IMR-90 (cell line): ENCODE measurements at regions not wholly inside any gene's neighbourhood (a gene's known extent, or its start where the extent isn't known, plus 50 kb on each side); places are given as distances from the start of the nearest gene placed in this dataset.

ENCODE experiments used
- ATAC-seq: fragments of 200-7000 bp; cut with Tn5 transposase; 2 replicates; pipeline ENCODE4 v1.9.1; 2020; ENCODE audit warnings: low read depth, mild to moderate bottlenecking, moderate library complexity
- BruUV-seq: library from RNA; stranded (reverse); fragments of 400-500 nt; replicated peaks from 2 replicates; lab custom pipeline; 2021; lab: Mats Ljungman, UMichigan
- CTCF ChIA-PET: fragments of 300-600 bp; formaldehyde crosslinking; extraction: SDS; loops from one replicate; lab custom pipeline; 2021; ENCODE audit warnings: antibody characterized with exemption; lab: Yijun Ruan, JAX
- POLR2A ChIA-PET: fragments of 300-600 bp; sonication (Branson Sonifier 250); formaldehyde crosslinking; loops from one replicate; lab custom pipeline; 2022; ENCODE audit warnings: antibody characterized with exemption; ENCODE audit not compliant: unreplicated experiment; lab: Charles Lee
- DNase-seq: peaks from one replicate; pipeline ENCODE4 v3.0.0; 2013
- H2AFZ ChIP-seq: replicated peaks from 2 replicates; pipeline ENCODE3; 2013; ENCODE audit warnings: low read length, mild to moderate bottlenecking; ENCODE audit not compliant: poor library complexity
- H2AK5ac ChIP-seq: 2 replicates; pipeline ENCODE4 v1.6.1; 2013; ENCODE audit warnings: low read depth, low read length, inconsistent platforms
- H2AK9ac ChIP-seq: replicated peaks from 2 replicates; pipeline ENCODE3; 2013; ENCODE audit warnings: mild to moderate bottlenecking, low read depth, low read length, moderate library complexity; ENCODE audit not compliant: poor library complexity
- H2BK120ac ChIP-seq: 2 replicates; pipeline ENCODE4 v1.6.1; 2013; ENCODE audit warnings: low read depth, low read length, inconsistent platforms
- H2BK15ac ChIP-seq: 3 replicates; pipeline ENCODE4 v1.6.1; 2013; ENCODE audit warnings: low read depth, low read length, inconsistent platforms
- H2BK20ac ChIP-seq: 2 replicates; pipeline ENCODE4 v1.6.1; 2013; ENCODE audit warnings: low read depth, mild to moderate bottlenecking, inconsistent platforms, low read length, moderate library complexity
- H2BK5ac ChIP-seq: 2 replicates; pipeline ENCODE4 v1.6.1; 2013; ENCODE audit warnings: mild to moderate bottlenecking, low read depth, low read length, inconsistent platforms; ENCODE audit not compliant: poor library complexity, severe bottlenecking
- H3K14ac ChIP-seq: replicated peaks from 2 replicates; pipeline ENCODE4 v1.6.1; 2013; ENCODE audit warnings: low read depth, low read length, inconsistent platforms
- H3K18ac ChIP-seq: 2 replicates; pipeline ENCODE4 v1.6.1; 2013; ENCODE audit warnings: low read depth, low read length, control low read depth
- H3K23ac ChIP-seq: 2 replicates; pipeline ENCODE4 v1.6.1; 2013; ENCODE audit warnings: low read depth, low read length, inconsistent platforms
- H3K27ac ChIP-seq: 2 replicates; pipeline ENCODE4 v1.5.1; 2013; ENCODE audit warnings: mild to moderate bottlenecking, control low read depth, low read length; ENCODE audit not compliant: insufficient read depth
- H3K27me3 ChIP-seq: 2 replicates; pipeline ENCODE4 v1.6.1; 2013; ENCODE audit warnings: low read length; ENCODE audit not compliant: control insufficient read depth, insufficient read depth
- H3K36me3 ChIP-seq: 2 replicates; pipeline ENCODE4 v1.6.1; 2013; ENCODE audit warnings: low read length, mixed read lengths; ENCODE audit not compliant: control insufficient read depth, insufficient read depth
- H3K4ac ChIP-seq: 2 replicates; pipeline ENCODE4 v1.6.1; 2013; ENCODE audit warnings: low read depth, low read length, inconsistent platforms
- H3K4me1 ChIP-seq: 2 replicates; pipeline ENCODE4 v1.6.1; 2013; ENCODE audit warnings: low read length, mixed read lengths; ENCODE audit not compliant: control insufficient read depth, insufficient read depth
- H3K4me2 ChIP-seq: 2 replicates; pipeline ENCODE4 v1.6.1; 2013; ENCODE audit warnings: low read depth, mild to moderate bottlenecking, control low read depth, low read length, moderate library complexity
- H3K4me3 ChIP-seq: 2 replicates; pipeline ENCODE4 v1.5.1; 2013; ENCODE audit warnings: low read depth, mild to moderate bottlenecking, control low read depth, low read length, moderate library complexity; ENCODE audit not compliant: insufficient read depth
- H3K56ac ChIP-seq: 2 replicates; pipeline ENCODE4 v1.6.1; 2013; ENCODE audit warnings: low read length, inconsistent platforms; ENCODE audit not compliant: insufficient read depth; ENCODE audit errors: extremely low read depth
- H3K79me1 ChIP-seq, 2 experiments: 2 replicates each; pipeline ENCODE4 v1.6.1; 2013; ENCODE audit warnings: low read length in 2 of 2, inconsistent platforms in 1 of 2, low read depth in 1 of 2
- H3K9ac ChIP-seq: 2 replicates; pipeline ENCODE4 v1.6.1; 2013; ENCODE audit warnings: low read depth, low read length, control low read depth
- H3K9me1 ChIP-seq: 2 replicates; pipeline ENCODE4 v1.6.1; 2013; ENCODE audit warnings: low read length, inconsistent platforms; ENCODE audit not compliant: insufficient read depth
- H3K9me3 ChIP-seq: 2 replicates; pipeline ENCODE4 v1.6.1; 2013; ENCODE audit warnings: low read length; ENCODE audit not compliant: control insufficient read depth, insufficient read depth
- H4K20me1 ChIP-seq: 2 replicates; pipeline ENCODE4 v1.6.1; 2013; ENCODE audit warnings: low read length, inconsistent platforms; ENCODE audit not compliant: insufficient read depth
- H4K5ac ChIP-seq: 2 replicates; pipeline ENCODE4 v1.6.1; 2013; ENCODE audit warnings: mild to moderate bottlenecking, low read depth, low read length, control low read depth
- H4K8ac ChIP-seq, 2 experiments: 2 replicates each; pipeline ENCODE4 v1.6.1; 2013; ENCODE audit warnings: low read depth in 2 of 2, low read length in 2 of 2, control low read depth in 1 of 2, inconsistent platforms in 1 of 2
- H4K91ac ChIP-seq: 2 replicates; pipeline ENCODE4 v1.6.1; 2013; ENCODE audit warnings: low read depth, low read length, inconsistent platforms; ENCODE audit not compliant: insufficient read depth
- BHLHE40 ChIP-seq: fragments of 150-350 bp; IDR thresholded peaks from 2 replicates; pipeline ENCODE4 v1.6.1; 2016; ENCODE audit warnings: mild to moderate bottlenecking, low read depth, low read length
- CEBPB ChIP-seq: IDR thresholded peaks from 2 replicates; pipeline ENCODE4 v1.6.1; 2012; ENCODE audit warnings: low read depth, low read length, improper control_type of control experiment
- CHD1 ChIP-seq: IDR thresholded peaks from 2 replicates; pipeline ENCODE4 v1.6.1; 2012; ENCODE audit warnings: low read depth, low read length, improper control_type of control experiment
- CTCF ChIP-seq: conservative IDR thresholded peaks from 2 replicates; pipeline ENCODE4 v1.5.1; 2012; ENCODE audit warnings: mild to moderate bottlenecking, low read depth, low read length, improper control_type of control experiment
- ELK1 ChIP-seq: fragments of 150-350 bp; IDR thresholded peaks from 2 replicates; pipeline ENCODE4 v1.6.1; 2016; ENCODE audit warnings: low read depth, mild to moderate bottlenecking, low read length, moderate library complexity, borderline replicate concordance
- FOS ChIP-seq: fragments of 150-350 bp; IDR thresholded peaks from 2 replicates; pipeline ENCODE4 v1.6.1; 2016; ENCODE audit warnings: low read depth, low read length
- MAFK ChIP-seq: IDR thresholded peaks from 2 replicates; pipeline ENCODE4 v1.6.1; 2012; ENCODE audit warnings: low read depth, low read length, improper control_type of control experiment
- MAZ ChIP-seq: IDR thresholded peaks from 2 replicates; pipeline ENCODE4 v1.6.1; 2012; ENCODE audit warnings: low read depth, mild to moderate bottlenecking, low read length, improper control_type of control experiment, moderate library complexity, borderline replicate concordance
- MXI1 ChIP-seq: IDR thresholded peaks from 2 replicates; pipeline ENCODE4 v1.6.1; 2012; ENCODE audit warnings: low read depth, mild to moderate bottlenecking, low read length, moderate library complexity, borderline replicate concordance
- NFE2L2 ChIP-seq: fragments of 150-350 bp; IDR thresholded peaks from 2 replicates; pipeline ENCODE4 v1.6.1; 2016; ENCODE audit warnings: low read depth, mild to moderate bottlenecking, low read length
- POLR2A ChIP-seq: IDR thresholded peaks from 2 replicates; pipeline ENCODE4 v1.6.1; 2012; ENCODE audit warnings: mild to moderate bottlenecking, low read depth, low read length
- RAD21 ChIP-seq: IDR thresholded peaks from 2 replicates; pipeline ENCODE4 v1.6.1; 2012; ENCODE audit warnings: low read length, improper control_type of control experiment
- RCOR1 ChIP-seq: IDR thresholded peaks from 2 replicates; pipeline ENCODE4 v1.6.1; 2012; ENCODE audit warnings: mild to moderate bottlenecking, low read length, improper control_type of control experiment; ENCODE audit not compliant: insufficient replicate concordance
- RFX5 ChIP-seq: IDR thresholded peaks from 2 replicates; pipeline ENCODE4 v1.8.0; 2012; ENCODE audit warnings: low read depth, mild to moderate bottlenecking, low read length, moderate library complexity
- SMC3 ChIP-seq: fragments of 150-350 bp; IDR thresholded peaks from 2 replicates; pipeline ENCODE4 v1.6.1; 2016; ENCODE audit warnings: low read depth, mild to moderate bottlenecking, antibody characterized with exemption, low read length, moderate library complexity
- USF2 ChIP-seq: fragments of 150-350 bp; IDR thresholded peaks from 2 replicates; pipeline ENCODE4 v1.6.1; 2017; ENCODE audit warnings: mild to moderate bottlenecking, antibody characterized with exemption, low read length, low read depth
- WGBS, 2 experiments: methylation state at CpG; one replicate each; pipeline versions ENCODE4 v1.1.5 to v1.1.7; 2013; ENCODE audit warnings: missing lambda C conversion rate in 2 of 2; ENCODE audit not compliant: insufficient read length in 1 of 2; ENCODE audit errors: extremely low coverage in 2 of 2; 5-methylcytosine and 5-hydroxymethylcytosine counted together
- dilution Hi-C: fragments of 300-500 bp; cut with HindIII; formaldehyde crosslinking; loops from one replicate; pipeline ENCODE4 v1.14.3; 2018; ENCODE audit warnings: low sequenced_read_pairs; ENCODE audit not compliant: unreplicated experiment
- in situ Hi-C: fragments of 300-500 bp; cut with MboI; formaldehyde crosslinking; loops from 3 replicates; pipeline ENCODE4 v1.14.3; 2019; ENCODE audit warnings: low sequenced_read_pairs, inconsistent platforms, mixed read lengths
- intact Hi-C: fragments of 100-400 bp; cut with micrococcal nuclease; formaldehyde crosslinking; loops from 2 replicates; pipeline ENCODE4 v1.10.0; 2022

- Histone ChIP-seq H3K9me3 (peaks cover 2% of the 10 kb centered on the region; the same call in 1 of the 2 replicates), H3K14ac (no peak overlapping the region), H3K36me3 (no peaks in the 10 kb centered on the region), H3K4me2 (no peak overlapping the region), H3K27ac (no peak overlapping the region), H3K27me3 (peaks cover 15% of the 10 kb centered on the region), H2AK9ac (no peak overlapping the region), H2AFZ (no peak overlapping the region), H3K4me1 (no peaks in the 10 kb centered on the region), H3K18ac (no peak overlapping the region), H4K91ac (no peak overlapping the region), H3K9me1 (no peaks in the 10 kb centered on the region; the same call in 1 of the 2 replicates), H4K20me1 (no peaks in the 10 kb centered on the region), H3K4me3 (no peak overlapping the region), H4K8ac (no peak overlapping the region), H3K9ac (no peak overlapping the region), H4K5ac (no peak overlapping the region), H2BK120ac (no peak overlapping the region), H3K79me1 (no peaks in the 10 kb centered on the region), H3K56ac (no peak overlapping the region), H2AK5ac (no peak overlapping the region), H3K4ac (no peak overlapping the region), H3K23ac (no peak overlapping the region), H2BK5ac (no peak overlapping the region), H2BK20ac (no peak overlapping the region), H2BK15ac (no peak overlapping the region)
- no peak for DNase-seq
- in situ Hi-C loops, result no loop called here
- dilution Hi-C loops, result no loop called here
- no TSS peak for BruUV-seq
- TF ChIP-seq BHLHE40, result no peak
- no peak for TF ChIP-seq CHD1
- no peak for TF ChIP-seq MAFK
- no peak for TF ChIP-seq CEBPB
- no peak for TF ChIP-seq MAZ
- TF ChIP-seq RAD21, result no peak
- no peak for TF ChIP-seq FOS
- no peak for TF ChIP-seq ELK1
- no peak for TF ChIP-seq NFE2L2
- no peak for TF ChIP-seq POLR2A
- no peak for TF ChIP-seq MXI1
- TF ChIP-seq SMC3, result no peak
- TF ChIP-seq USF2, result no peak
- TF ChIP-seq RCOR1, result no peak
- no peak for TF ChIP-seq RFX5
- TF ChIP-seq CTCF, result no peak
- WGBS, 2 experiments, result no CpG with 5 or more reads among the region's 3 CpGs
- intact Hi-C loops, result loop anchor here (5.0 kb wide), 1 partner anchor 130 kb away; no protein-coding TSS in a partner anchor
- POLR2A ChIA-PET, result no interaction called here
- no peak for ATAC-seq
- CTCF ChIA-PET, result no interaction called here
Measured at GRCh38 chr10:91042069-91042468, 121.2 kb upstream of the ANKRD1 start.
